22Rv1 (cell line): ENCODE measurements at regions not wholly inside any gene's neighbourhood (a gene's known extent, or its start where the extent isn't known, plus 50 kb on each side); places are given as distances from the start of the nearest gene placed in this dataset.

Experiments used
- H3K27ac ChIP-seq: fragments of 450-650 bp; 2 replicates; pipeline ENCODE4 v1.5.1; 2017
- ZFX ChIP-seq: fragments of 450-650 bp; IDR thresholded peaks from 2 replicates; pipeline ENCODE4 v1.6.1; 2017; ENCODE audit warnings: antibody characterized with exemption, borderline replicate concordance
- TF ChIP-seq, protein P1 (sequence below): fragments of 450-650 bp; IDR thresholded peaks from 2 replicates; pipeline ENCODE4 v1.5.1; 2017; ENCODE audit warnings: mild to moderate bottlenecking

DNA sequence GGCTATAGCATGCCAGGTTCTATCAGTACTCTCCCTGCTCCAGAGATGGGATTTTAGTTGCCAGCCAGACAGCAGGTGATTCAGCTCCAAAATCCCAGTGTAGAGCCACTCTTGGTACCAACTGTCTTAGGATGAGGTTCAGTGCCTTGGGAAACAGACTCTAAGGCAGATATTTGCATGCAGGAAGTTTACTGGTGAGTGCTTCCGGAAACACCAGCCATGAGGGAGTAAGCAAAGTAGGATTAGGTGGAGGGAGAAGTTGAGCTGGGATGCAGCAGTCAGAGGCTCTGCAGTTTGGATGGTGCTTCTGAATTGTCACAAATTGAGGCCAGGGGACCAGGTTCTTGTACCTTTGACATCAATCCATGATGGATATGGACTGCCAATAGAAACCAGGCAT lies 207.5 kb upstream of the JUN start:
- H3K27ac ChIP-seq = no peak overlapping the region
- TF ChIP-seq, protein P1, sequence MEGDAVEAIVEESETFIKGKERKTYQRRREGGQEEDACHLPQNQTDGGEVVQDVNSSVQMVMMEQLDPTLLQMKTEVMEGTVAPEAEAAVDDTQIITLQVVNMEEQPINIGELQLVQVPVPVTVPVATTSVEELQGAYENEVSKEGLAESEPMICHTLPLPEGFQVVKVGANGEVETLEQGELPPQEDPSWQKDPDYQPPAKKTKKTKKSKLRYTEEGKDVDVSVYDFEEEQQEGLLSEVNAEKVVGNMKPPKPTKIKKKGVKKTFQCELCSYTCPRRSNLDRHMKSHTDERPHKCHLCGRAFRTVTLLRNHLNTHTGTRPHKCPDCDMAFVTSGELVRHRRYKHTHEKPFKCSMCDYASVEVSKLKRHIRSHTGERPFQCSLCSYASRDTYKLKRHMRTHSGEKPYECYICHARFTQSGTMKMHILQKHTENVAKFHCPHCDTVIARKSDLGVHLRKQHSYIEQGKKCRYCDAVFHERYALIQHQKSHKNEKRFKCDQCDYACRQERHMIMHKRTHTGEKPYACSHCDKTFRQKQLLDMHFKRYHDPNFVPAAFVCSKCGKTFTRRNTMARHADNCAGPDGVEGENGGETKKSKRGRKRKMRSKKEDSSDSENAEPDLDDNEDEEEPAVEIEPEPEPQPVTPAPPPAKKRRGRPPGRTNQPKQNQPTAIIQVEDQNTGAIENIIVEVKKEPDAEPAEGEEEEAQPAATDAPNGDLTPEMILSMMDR = no peak
- no peak for TF ChIP-seq ZFX

DNA sequence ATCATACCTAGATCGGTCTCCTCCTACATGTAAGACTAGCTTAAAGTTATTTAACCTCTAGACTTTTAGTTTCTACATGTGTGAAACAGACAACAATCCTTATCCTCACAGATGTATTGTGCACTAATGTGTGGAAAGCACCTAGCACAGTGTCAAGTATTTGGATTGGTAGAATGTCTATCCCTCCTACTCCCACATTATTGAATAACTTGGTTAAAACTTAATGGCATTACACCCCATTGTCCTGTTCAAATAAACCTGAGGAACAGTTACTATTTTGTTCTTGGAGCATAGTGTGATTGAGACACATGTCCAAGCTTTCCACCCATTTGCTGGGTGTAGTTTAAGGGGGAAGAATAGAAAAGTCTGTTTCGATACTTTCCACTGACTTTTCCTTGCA lies 208.8 kb upstream of the JUN start:
- TF ChIP-seq, protein P1 = no peak
- no peak for TF ChIP-seq ZFX
- H3K27ac ChIP-seq = no peak overlapping the region

DNA sequence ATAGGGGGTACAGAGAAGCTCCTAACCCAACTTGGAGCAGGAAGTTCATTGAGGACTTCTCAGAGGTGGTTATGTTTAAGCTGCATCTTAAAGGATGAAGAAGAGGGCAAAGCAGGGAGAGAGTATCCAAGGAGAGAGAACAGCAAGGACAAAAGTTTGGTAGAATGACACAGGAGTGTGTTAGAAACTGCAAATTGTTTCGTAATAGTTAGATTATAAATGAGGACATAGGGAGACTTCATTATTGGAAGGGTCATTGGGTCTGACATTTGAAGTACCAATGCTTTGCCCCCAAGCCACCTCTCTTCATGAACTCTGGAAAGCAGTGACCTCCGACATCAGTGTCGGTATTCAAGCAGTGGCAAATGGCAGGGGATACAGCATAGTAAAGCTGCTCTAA lies 209.6 kb upstream of the JUN start:
- H3K27ac ChIP-seq = no peak overlapping the region
- TF ChIP-seq, protein P1 = no peak
- no peak for TF ChIP-seq ZFX

DNA sequence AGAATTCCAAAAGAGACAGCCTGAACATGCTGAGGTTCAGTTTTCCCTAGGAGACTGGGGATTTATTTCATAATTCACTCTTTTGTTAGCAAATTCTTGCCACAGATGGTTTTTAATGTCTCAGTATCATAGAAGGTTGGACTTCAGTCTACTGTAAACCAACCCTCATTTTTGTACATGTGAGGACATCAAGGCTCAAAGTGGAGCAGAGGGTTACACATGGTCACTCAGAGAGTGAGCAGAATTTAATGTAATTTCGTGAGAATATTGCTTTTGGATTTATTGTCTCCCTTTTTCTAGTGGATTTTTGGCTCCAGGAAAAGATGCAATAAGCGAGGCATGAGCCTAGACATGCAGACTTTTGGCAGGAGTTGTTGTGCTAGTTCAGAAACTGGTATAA lies 210.8 kb upstream of the JUN start:
- TF ChIP-seq ZFX = no peak
- TF ChIP-seq, protein P1 = no peak
- H3K27ac ChIP-seq = no peak overlapping the region

DNA sequence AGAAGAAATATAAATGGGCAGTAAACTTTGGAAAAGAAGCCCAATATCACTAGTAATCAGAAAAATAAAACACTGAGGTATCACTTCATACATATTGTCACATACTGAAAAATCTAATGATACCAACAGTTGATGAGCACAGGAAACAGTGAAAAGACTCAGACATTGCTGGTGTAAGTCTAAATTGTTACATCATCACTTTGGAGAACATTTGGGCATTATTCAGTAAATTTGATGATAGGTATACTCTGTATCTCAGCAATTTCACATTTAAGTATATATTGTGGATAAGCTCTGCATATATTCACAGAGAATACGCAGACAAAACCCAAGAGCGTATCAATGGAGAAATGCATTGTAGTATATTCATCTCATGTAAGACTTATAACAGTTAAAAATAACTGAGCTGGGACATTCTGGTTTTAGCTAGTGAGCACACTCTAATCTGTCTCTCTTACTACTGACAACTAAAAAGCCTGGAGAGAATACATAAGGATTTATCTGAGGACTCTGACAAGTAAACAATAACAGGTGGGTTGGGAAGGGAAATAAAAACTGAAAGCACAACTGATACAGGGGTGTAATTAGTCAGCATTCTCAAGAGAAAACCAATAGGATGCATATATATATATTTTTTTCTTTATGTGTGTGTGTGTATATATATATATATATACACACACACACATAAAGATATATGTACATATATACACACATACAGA lies 212.7 kb upstream of the JUN start:
- TF ChIP-seq ZFX = no peak
- TF ChIP-seq, protein P1 = no peak
- no peak overlapping the region for H3K27ac ChIP-seq

DNA sequence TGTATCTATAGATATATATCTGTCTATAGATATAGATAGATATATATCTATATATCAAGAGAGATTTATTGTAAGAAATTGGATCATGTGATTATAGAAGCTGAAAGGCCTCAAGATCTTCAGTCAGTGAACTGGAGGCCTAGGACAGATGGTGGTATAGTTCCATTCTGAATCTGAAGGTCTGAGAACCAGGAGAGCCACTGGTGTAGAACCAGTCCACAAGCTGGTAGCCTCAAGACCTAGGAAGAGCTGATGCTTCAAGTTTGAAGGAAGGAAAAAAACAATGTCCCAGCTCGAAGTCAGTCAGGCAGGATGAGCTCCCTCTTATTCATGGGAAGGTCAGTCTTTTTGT lies 213.2 kb upstream of the JUN start:
- H3K27ac ChIP-seq = no peak overlapping the region
- TF ChIP-seq, protein P1 = no peak
- no peak for TF ChIP-seq ZFX

DNA sequence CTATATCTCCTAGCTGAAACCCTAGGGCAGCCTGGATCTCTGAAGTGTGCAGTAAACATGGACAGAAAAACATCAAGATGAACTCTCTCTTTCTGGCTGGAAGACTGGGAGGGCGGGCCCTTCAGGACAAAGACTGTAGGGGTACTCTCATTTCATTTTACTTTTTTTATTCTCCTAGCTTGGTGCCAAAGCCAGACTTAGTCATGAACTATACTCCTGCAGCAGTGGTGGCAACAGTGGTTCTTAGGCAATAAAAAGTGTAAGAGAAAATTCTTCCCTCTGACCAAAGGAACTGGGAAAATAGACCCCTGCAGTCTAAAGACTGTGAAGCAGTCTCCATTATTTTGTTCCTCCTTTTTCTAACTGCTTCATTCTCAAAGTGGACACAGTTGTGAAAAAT lies 213.8 kb upstream of the JUN start:
- TF ChIP-seq ZFX = no peak
- TF ChIP-seq, protein P1 = no peak
- H3K27ac ChIP-seq = no peak overlapping the region
